COLO668 (cell line): ENCODE measurements at regions not wholly inside any gene's neighbourhood (a gene's known extent, or its start where the extent isn't known, plus 50 kb on each side); places are given as distances from the start of the nearest gene placed in this dataset.

Experiments
- DNase-seq: peaks from one replicate; lab custom pipeline; 2025; ENCODE audit not compliant: unreplicated experiment; lab: John Stamatoyannopoulos, UW

DNA sequence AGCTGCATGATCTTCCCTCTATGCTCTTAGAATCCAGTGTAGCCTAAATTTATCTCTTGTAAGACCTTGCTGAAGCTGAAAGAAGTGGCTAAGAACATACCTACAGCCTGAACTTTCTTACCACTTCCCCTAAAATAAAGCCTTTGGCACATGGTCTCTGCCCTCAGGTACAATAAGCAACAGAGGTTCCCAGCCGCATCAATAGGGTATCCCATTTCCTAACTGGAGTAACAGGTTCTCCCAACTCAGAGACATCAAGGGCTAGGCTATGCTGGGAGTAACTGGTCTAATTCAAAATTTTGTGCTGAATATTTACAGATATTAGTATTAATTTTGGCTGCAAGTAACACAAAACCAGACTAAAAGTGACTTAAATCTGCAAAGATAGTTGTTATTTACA lies 335.8 kb upstream of the TRPC7 start:
- no peak for DNase-seq

DNA sequence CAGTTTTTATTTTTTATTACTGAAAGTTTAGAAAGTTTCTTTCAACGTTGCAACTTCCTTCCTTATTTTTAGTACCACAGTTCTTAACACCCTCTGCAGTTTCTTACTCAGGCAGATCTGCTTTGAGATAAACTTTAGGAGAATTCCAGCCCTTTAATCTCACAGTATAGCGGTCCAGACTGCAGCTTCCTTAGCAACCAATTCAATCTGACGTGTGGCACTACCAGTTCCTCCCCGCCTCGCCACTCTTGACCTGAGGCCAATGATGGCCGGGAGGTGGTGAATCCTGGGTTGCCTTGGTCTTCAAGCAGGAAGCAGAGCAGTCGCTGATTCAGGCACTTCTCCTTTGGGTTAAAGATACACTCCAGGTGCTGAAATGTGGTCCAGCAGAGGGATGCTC lies 334.3 kb upstream of the TRPC7 start:
- DNase-seq: no peak

DNA sequence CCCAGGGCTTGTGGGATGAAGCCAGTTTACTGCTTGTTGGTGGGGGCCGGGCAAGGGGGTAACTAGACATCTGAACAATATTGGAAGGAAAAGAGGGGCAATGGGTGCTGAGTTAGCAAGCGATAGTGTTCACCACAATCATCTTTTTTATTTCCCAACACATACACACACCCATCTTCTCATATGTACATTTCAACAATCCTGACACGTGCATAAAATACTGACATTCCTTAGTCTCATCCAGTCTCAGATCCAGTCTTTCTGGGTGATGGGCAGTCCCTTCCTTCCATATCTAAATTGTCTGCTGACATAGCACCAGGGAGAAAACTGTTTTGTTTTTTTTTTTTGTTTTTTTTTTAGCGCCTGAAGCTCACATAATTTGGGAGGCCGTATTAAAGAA lies 333.6 kb upstream of the TRPC7 start:
- DNase-seq: no peak

DNA sequence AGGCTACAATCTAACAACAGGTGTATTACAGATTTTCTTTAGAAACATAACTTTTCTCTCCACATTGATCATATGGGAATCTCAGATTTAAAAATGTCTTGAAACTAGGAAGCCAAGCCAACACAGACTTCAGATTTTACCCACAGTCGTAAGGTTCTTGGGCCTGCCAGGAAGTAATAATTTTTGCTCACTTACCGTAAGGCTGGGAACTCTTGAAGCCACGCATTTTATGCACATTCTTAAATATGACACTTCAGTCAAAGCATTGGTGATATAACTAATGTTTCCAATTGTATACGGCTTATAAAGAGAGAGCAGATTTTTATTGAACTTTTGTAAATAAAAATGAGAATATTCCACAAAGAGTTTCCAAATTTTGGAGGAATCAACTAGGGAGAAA lies 328.9 kb upstream of the TRPC7 start:
- DNase-seq: no peak

DNA sequence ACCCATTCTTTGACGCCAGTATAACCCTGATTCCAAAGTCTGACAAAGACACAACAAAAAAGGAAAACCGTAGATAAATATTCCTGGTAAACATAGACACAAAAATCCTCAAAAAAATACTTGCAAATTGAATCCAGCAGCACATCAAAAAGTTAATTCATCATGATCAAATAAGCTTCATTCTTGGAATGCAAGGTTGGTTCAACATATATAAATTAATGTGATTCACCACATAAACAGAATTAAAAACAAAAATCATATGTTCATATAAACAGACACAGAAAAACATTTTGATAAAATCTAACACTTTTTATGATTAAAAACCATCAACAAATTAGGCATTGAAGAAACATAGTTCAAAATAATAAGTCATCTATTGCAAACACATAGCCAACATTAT lies 324.2 kb upstream of the TRPC7 start:
- DNase-seq: no peak

DNA sequence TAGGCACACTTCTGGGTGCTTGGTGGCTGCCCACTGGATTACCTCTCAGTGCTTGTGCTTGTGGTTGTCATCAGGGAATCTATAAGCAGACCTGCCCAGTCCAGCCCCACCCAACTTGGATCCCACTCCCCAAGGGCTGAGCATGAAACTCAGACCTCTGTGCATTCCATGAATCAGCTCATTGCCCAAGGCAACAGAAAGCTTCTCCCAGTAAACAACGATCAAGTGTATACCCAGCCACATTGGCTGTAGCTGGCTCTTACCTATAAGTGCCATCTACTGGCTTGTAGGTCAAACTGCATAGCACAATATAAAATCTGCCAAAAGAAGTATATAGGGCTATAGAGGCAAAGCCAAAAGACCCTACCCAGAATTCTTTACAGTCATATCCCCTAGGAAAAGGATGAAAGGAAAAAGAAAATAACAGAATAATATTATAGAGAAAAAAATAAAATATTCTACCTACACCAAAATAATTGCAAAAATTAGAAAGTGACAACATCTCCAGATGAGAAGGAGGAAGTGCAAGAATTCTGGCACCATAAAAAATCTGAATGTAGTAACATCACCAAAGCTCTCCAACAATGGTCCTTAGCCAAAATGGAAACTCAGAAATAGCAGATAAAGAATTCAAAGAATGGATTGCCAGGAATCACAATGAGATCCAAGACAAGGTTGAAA lies 321.0 kb upstream of the TRPC7 start:
- no peak for DNase-seq

DNA sequence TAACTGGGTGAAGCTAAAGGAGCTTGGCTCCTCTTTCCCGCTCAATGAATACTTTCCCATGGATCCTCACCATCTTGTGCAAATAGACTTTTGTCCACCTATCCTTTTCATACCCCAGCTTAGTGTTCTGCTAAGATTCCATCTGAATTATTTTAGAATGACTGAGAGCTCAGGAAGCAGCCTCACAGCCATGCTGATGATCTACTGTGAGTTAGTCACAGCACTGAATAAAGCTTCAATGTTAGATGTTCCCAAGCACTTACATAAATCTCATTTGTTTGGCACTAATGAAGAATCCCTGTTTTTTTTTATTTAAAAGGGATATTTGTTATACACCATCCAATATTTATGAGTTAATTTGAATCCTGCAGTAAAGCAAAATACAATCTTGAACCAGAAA lies 317.6 kb upstream of the TRPC7 start:
- DNase-seq: no peak

DNA sequence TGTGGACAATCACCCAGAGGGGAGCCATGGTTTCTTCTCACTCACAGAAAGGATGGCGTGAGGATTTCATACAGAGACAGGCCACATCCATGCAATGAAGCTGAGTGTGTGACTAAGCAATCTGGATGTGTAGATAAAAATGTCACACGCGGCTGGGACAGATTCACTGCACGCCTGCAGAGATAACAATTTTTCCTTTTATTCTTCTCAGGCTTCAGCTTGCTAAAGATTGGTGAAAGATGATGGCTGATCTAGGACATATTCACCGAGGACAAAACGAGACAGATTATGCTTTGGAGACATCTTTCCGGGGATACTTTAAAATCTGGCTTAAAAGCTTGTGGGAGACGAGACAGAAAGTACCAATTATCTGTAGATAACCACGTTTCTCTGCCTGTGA lies 313.9 kb upstream of the TRPC7 start:
- DNase-seq: no peak

DNA sequence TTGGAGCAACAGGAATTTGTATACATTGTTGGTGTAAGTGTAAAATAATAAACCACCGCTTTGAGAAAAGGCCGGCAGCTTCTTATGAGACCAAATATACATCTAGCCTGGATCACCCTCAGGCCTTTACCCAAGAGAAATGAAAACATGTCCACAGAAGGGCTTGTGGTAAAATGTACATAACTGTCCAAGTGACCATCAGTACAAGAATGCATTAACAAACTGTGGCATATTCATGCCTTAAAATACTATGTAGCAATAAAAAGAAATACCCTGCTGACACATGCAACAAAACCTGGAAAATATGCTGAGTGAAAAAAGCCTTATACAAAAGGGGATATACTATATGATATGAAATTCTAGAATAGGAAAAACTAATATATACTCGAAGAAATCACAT lies 311.9 kb upstream of the TRPC7 start:
- no peak for DNase-seq

DNA sequence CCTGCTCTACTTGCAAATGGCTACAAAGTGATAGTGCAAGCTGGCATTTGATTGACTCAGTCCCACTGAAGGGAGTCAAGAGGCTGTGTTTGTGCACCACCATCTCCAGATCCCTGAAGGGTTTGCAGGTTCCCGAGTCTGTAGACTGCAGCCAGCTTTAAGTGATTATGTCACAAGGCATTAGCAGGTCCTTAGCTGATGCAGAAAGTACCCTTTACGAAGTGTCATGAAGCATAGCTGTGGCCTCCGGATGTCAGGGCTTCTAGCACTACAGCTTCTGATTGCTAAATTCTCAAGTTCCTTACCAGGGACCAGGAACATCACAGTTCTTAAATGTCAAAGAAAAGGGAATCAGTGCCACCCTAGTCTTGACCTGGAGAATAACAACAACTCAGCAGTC lies 311.3 kb upstream of the TRPC7 start:
- DNase-seq: no peak

DNA sequence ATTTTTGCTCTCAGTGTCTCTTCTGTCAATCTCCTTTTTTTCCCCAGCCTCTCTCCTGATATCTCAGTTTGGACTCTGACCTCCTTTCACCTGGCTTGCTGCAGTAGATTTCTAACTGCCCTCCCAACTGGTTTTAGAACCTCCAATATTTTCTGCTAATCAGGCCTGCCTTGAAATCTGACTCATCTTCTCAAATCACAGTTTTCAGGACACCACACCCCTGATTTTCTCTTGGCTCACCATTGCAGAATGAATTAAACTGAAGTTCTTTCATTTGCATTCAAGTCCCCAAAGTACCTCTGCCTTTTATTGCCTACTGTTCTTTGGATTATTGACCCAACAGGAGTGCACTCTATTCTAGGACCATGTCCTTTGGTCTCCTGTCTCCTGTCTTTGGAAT lies 310.4 kb upstream of the TRPC7 start:
- DNase-seq: no peak

DNA sequence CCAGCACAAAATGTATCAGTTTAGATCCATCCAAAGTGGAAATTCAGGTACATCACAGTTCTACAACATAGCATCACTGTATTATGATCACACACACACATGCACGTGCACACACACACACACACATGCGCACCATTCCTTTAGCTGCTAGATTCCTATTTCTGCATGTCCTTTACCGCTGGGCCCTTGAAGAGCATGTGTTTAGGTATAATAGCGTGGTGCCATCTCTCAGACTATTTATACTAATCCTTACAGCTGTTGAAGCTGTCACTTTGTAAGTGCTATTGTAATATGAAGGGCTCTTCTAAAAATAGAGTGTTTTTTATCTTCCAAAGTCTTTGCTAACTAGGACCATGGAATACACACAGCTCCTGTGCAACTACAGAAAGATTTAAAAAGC lies 308.8 kb upstream of the TRPC7 start:
- DNase-seq: no peak

DNA sequence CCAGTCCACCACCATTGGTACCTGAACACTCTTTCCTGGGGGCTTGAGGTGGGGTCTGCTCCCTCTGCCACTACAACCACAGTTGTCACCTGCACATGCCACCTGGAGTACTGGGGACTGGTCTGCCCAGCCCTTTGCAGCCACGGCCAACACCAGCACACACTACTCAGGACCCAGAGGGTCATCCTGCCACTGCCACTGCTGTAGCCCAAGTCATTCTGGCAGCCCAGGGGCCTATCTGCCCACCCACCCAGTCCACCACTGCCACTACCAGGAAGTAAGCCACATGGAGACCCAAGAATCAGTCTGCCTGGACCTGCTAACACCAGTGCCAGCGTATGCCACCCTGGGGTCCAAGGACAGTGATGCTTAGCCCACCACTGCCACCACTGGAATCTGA lies 302.4 kb upstream of the TRPC7 start:
- no peak for DNase-seq

DNA sequence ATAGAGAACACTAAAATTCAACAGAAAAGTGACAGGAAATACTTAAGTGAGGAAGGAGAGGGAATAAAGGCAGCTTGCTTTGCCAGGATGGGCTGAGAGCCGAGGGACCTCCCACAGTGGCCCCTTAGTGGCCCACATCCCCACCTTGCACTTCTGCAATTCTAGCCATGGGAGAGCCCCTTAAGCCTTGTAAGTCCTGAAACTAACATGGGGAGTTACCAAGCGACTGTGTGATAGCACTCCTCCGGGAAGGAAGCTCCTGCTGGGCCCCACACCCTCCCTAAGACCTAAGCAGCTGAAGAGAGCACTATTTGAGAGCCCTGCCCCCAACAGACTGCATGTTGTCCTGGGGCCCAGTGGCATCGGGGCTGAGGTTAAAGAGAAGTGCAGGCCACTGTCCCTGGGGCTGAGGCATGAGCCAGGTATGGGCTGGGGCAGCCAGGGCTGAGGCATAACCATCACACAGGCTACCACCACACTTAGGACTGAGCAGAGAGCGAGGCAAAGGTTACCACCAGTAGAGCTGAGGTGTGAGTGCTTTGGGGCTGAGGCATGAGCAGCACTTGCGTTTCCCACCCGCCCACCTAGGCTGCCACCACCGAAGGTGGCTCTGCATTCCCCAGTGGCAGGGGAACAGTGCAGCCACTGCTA lies 301.8 kb upstream of the TRPC7 start:
- no peak for DNase-seq

DNA sequence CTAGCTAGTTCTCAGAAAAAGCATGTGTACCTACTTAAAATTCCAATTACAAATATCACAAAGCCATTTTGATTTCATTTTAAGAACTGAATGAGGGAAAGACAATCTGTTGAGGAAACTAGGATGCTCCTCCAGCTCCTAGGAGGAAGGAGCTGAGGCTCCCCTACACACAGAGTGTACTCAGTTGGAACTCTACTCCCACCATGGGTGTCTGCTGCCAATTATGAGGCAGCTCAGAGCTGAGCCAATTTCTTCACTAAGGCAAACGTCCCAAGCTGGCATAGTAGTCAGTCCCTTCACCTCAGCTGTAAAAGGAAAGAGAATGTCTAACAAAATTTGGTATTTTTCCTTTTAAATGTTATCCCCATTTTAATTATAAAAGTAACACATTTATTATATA lies 300.0 kb upstream of the TRPC7 start:
- DNase-seq: no peak

DNA sequence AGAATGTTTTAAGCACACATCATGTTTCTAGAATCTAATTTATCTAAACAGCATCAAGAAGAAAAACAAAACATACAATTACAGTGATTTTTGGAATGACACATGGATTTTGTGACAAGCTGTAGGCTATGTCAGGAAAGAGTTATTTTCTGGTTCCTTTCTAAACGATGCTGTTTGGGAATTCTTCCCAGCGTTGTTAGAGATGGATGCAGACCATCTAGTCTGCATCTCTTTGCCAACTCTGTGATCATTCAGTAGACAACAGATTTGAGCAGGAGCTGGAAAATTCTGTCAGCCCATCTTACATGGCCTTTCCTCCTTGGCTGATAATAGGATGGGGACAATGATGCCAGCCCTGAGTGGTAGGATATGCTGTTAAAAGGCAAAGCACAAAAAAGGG lies 295.7 kb upstream of the TRPC7 start:
- no peak for DNase-seq

DNA sequence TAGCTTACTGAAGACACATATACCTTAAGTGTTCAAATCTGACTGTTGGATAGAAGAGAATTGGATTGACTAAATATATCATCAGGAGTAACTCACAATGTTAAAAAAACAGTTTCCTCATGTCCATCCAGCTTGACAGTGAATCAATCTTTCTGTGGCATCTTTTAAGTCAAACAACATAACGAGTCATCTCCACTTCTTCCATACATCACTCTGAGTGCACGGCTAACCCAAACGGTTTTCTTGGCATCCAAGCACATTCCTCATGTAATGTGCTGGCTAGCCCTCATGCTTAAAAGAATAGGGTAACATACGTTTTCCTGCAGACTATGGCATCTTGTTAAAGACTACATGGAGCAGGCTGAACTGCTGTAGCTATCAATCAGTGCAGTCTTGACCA lies 291.5 kb upstream of the TRPC7 start:
- DNase-seq: no peak

DNA sequence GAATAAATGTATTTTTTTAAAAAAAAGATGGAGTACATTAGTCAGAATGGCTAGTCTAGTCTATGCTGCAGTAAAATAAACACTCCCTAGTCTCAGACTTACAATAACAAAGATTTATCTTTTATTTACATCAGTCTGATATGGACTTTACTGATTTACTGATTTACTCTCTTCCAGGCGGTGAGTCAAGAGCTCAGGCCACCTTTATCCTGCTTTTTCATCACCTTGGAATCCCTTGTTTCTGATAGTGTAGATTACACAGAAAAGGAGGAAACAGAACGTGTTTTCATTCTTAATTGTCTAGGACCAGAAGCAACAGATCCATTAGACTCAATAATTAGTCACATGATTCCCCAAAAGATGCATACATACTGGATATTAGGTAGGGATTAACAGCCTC lies 290.1 kb upstream of the TRPC7 start:
- DNase-seq: no peak

DNA sequence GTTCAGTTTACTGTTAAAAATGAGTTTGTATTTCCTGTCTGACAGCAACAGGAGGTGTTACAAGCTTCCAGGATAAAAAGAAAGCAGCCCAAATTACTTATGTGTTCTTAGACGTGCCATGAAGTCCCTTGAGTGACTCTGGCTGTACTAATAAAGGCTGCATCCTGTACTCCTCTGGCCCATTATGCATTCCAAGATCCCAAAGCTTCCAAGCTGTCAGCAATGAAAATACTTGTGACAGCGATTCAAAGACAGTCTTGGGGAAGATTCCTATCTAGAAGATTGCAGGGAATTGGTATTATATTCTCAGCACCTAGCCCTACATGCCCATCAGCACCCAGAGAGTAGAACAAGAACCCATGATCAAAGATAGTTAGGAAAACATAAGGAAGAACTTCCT lies 281.6 kb upstream of the TRPC7 start:
- no peak for DNase-seq

DNA sequence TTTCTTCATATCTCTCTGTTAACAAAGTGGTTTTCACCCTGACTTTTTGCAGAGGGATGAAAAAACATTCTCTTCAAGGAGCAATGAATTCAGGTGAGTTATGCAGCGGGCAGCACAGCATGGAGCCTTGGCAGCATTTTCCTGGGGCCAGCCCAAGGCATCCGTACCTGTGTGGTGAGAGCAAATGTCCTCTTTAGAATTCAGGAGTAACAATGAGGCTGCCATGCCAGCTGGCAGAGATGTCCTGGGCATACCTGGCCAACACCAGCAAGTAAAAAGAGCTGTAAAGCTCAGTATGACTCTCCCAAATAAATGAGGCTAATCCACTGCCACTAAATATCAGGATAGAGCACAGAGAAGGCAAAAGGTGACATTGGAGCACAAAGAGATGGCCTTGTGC lies 277.6 kb upstream of the TRPC7 start:
- no peak for DNase-seq

DNA sequence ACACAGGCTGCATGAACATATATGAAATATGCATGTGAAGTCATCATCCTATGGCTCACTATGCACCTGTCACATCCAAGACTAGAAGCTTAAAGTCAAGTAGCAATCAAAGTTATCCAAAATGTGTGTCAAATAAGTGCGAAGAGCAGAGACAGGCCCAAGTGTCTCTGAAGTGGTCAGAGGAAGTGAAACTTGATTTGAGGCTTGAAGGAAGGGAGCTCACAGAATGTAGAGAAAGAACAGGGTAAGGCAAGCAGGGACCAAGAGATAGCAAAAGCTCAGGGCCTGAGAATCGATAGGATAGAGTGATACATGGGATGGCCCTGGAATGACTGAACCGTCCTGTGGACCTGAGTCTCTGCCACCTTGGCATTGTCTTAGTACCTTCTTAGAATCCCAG lies 274.3 kb upstream of the TRPC7 start:
- no peak for DNase-seq

DNA sequence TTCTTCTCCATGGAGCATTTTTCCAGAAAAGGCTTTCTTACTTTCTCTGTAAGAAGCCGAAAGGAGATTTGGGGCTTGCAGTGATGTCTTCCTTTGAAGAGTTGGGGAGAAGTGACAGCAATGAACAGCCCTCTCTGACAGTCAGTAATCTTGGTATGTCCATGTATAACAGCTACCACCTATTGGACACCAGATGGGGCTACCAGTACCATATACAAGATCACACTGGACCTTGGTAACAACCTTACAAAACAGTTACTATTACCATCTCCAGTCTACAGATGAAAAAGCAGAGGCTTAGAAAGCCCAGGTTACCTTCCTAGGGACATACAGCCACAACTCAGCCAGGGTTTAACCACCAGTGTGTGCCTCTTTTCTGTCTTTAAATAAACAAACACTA lies 272.7 kb upstream of the TRPC7 start:
- no peak for DNase-seq

DNA sequence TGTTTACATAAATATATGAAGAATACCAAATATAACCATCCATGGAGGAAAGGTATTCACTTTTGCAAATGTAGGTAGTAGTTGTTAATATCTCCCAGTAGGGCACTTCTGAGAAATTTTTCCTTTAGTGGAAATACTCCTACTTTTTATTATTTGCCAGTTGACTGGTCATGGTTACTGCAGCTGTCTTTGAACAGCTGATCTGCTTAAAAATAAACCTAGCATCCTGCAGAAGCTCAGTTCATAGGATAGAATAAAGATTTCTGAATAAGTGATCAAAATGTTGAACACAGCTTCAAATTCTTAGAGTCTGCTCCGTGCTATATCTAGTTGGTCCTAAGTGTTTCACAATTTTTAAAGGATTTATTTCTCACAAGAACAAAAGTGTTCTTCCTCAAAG lies 270.7 kb upstream of the TRPC7 start:
- DNase-seq: no peak
